GM19467 (cell line): ENCODE measurements at regions not wholly inside any gene's neighbourhood (a gene's known extent, or its start where the extent isn't known, plus 50 kb on each side); places are given as distances from the start of the nearest gene placed in this dataset.
"Not testable (repeated sequence)": the region's sequence is repeated elsewhere in the genome, so short reads cannot be mapped to it uniquely, and the experiment has no call there.

Experiments
- ATAC-seq: cut with Tn5 transposase; IDR thresholded peaks from one replicate; pipeline ENCODE4 v1.9.1; 2021; ENCODE audit warnings: mild to moderate bottlenecking, moderate library complexity; ENCODE audit not compliant: unreplicated experiment

- no peak for ATAC-seq
These were observed 119.7 kb upstream of the CRIM1 start for GRCh38 chr2:36235882-36236281.

GRCh38 chr2:36235426-36235825, 120.2 kb upstream of the CRIM1 start:
- no peak for ATAC-seq

- ATAC-seq: no peak
These were observed 132.3 kb upstream of the CRIM1 start for GRCh38 chr2:36223259-36223658.

- ATAC-seq: no peak
These were observed 133.1 kb upstream of the CRIM1 start for GRCh38 chr2:36222485-36222884.

GRCh38 chr2:36214691-36215090, 140.9 kb upstream of the CRIM1 start:
- ATAC-seq: no peak

GRCh38 chr2:36203366-36203765, 152.2 kb upstream of the CRIM1 start:
- no peak for ATAC-seq

GRCh38 chr2:36197181-36197971, 158.2 kb upstream of the CRIM1 start:
- ATAC-seq: no peak

- ATAC-seq: no peak
These were observed 161.9 kb upstream of the CRIM1 start for GRCh38 chr2:36193680-36194079.

GRCh38 chr2:36192983-36193382, 162.6 kb upstream of the CRIM1 start:
- ATAC-seq: no peak

GRCh38 chr2:36190097-36190496, 165.5 kb upstream of the CRIM1 start:
- no peak for ATAC-seq

GRCh38 chr2:36185624-36186023, 170.0 kb upstream of the CRIM1 start:
- no peak for ATAC-seq

GRCh38 chr2:36184848-36185247, 170.7 kb upstream of the CRIM1 start:
- no peak for ATAC-seq

- ATAC-seq: not testable (repeated sequence)
These were observed 174.6 kb upstream of the CRIM1 start for GRCh38 chr2:36180789-36181482.

- ATAC-seq: not testable (repeated sequence)
These were observed 175.3 kb upstream of the CRIM1 start for GRCh38 chr2:36180293-36180692.

- not testable (repeated sequence) for ATAC-seq
These were observed 175.8 kb upstream of the CRIM1 start for GRCh38 chr2:36179668-36180269.

- ATAC-seq: no peak
These were observed 177.2 kb upstream of the CRIM1 start for GRCh38 chr2:36178384-36178783.

- no peak for ATAC-seq
These were observed 178.3 kb upstream of the CRIM1 start for GRCh38 chr2:36177282-36177681.

- ATAC-seq: no peak
These were observed 180.7 kb upstream of the CRIM1 start for GRCh38 chr2:36174920-36175319.

GRCh38 chr2:36173760-36174404, 181.7 kb upstream of the CRIM1 start:
- ATAC-seq: no peak

GRCh38 chr2:36172824-36173223, 182.8 kb upstream of the CRIM1 start:
- ATAC-seq: no peak

- ATAC-seq: no peak
These were observed 184.8 kb upstream of the CRIM1 start for GRCh38 chr2:36170805-36171204.
